ENCODE measurements at regions not wholly inside any gene's neighbourhood (a gene's known extent, or its start where the extent isn't known, plus 50 kb on each side); places are given as distances from the start of the nearest gene placed in this dataset.

- DNase-seq (ENCODE audit: low read depth) = no peak
Measured at GRCh38 chr9:134487066-134487710, 154.4 kb upstream of the COL5A1 start.

DNA sequence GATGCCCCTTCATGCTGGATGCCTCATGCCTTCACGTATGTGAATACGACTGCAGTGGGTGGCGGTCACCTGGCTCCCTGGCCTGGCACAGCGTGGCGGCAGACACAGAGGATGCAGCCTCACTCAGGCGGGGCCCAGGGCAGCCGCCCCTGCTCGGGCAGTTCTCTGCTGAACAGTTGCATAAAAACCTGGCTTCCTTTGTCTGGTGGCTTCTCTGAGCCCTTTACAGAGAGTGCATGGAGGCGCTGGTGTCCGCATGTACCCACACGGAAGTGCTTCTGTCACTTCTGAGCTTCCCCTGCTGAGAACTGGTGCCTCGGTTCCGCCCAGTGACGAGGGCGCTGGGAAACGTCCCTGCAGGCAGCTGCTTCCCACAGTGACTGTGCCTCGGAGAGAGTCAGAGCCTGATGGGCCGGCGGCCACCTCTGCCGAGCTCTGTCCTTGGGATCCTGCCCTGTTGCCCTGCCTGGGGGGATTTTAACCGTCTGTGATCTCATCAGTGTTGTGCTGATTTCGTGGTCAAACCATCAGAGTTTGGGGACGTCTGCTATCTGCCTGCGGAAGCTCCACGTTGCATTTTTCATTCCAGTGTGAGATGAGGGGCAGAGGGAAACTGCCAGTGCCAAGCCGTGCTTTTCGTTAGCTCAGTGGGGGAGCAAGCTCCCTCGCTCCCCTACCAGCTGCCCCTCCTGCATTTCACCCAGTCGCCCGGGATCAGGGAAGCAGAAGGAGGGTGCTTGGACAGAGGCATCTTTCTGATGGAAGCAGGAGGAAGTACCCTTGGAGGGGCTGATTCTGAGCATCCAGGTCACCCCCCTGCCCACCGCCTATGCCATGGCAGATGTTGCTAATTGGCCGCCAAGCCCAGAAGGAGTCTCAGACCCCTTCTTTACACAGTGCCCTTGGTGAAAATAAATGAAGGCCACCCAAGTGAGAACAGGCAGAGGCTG is 153.0 kb upstream of the COL5A1 start:
- no peak for DNase-seq (ENCODE audit: low read depth)

- DNase-seq (ENCODE audit: low read depth) = no peak
Measured at GRCh38 chr9:134489621-134490408, 151.8 kb upstream of the COL5A1 start.

- no peak for DNase-seq (ENCODE audit: low read depth)
Measured at GRCh38 chr9:134490446-134490845, 151.2 kb upstream of the COL5A1 start.

DNA sequence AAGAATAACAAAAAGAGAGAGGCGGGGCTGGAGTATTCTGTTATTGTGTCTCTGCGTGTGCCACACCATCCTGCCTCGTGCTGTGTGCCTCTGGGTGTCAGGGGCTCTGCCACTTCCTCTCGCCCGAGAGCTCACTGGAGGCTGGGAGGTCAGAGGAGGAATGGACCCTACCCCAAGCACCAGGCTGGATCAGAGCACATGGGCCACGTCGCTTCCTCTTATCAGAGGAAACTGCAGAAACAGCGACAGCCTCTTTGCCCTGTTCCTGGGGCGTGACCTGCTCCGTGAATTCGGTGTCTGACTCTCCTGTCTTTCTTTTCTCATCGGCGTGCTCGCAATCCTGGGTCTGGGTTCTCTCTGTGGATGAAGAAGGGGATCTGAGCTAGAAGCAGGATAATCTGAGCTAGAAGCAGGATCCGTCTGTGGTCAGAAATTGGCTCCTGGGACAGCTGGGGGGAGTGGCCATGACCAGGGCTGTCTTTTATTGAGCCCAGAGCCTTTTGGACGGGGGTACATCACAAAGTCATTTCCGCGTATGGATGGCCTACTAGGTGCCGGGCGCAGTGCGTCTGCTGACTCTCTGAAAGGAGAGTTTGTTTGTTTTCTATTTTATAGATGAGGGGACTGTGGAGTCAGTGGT is 150.3 kb upstream of the COL5A1 start:
- DNase-seq (ENCODE audit: low read depth) = no peak

- DNase-seq (ENCODE audit: low read depth) = no peak
Measured at GRCh38 chr9:134491856-134492255, 149.7 kb upstream of the COL5A1 start.

DNA sequence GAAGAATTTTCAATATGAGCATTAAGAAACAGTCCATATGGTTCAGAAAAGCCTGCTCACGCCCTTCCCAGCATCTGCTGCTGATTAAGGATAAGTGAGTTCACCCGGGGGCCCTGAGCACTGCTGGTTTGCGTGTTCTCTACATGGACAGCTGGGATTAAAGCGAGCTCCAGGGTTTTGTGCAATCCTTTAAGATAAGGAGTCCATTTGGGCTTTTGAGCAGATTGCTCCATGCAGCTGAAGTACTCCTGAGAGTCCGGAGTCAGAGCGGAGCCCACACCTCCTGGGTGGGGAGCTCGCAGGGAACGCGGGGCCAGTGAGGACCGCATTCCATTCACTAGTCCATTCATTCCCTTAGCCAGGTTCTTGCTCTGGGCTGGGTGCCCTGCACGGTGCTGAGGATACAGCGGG is 149.3 kb upstream of the COL5A1 start:
- DNase-seq (ENCODE audit: low read depth) = no peak

DNA sequence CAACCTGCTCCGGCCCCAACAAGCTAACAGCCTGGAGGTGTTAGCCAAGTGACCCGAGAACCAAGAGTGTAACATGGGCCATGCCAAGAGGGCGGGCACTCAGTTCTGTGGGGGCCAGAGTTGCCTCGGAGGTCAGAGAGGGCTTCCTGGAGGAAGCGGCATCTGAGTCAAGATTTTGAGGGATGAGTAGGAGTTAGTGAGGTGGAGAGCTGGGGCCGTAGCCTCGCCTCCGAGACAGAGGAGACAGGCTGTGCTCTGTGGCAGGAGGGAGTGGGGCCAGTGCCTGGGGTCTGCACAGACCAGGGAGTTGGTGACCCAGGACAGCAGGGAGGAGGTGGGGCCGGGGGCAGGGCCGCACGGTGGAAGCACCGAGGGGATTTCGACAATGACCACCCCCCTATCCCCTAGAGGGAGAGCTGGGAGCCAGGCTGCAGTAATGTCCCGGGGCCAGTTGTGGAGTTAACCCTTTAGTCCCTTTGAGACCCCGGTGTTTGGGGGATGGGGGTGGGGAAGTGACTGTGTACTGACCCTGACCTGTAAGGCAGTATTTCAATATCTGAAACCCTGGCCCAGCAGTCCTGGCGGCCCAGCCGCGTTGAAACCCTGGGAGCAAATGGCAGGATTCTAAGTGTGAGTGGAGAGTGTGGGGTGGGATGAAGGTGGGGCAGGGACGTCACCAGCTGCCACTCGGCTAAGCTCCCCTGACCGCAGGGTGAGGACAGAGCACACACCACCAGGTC is 148.7 kb upstream of the COL5A1 start:
- DNase-seq (ENCODE audit: low read depth) = no peak

- DNase-seq (ENCODE audit: low read depth) = no peak
Measured at GRCh38 chr9:134493461-134494272, 147.9 kb upstream of the COL5A1 start.

DNA sequence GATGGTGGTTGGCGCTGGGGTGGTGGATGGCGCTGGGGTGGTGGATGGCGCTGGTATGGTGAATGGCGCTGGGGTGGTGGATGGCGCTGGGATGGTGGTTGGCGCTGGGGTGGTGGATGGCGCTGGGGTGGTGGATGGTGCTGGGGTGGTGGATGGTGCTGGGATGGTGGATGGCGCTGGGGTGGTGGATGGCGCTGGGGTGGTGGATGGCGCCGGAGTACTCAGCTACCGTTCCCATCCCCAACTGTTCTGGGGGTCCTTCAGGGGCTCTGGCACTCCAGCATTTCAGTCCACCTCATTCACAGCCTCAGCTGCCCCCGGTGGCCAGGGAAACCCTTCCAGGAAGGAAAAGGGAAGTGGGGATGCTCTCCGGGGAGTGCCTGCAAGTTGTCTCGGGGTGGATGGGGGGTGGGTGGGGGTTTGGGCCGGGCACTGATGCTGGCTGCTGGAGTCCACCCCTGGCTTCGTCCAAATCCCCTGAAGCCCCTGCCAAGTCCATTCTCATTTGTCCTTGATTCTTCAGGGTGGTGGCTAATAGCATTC is 147.3 kb upstream of the COL5A1 start:
- no peak for DNase-seq (ENCODE audit: low read depth)

GRCh38 chr9:134494905-134495304 is 146.7 kb upstream of the COL5A1 start:
- DNase-seq (ENCODE audit: low read depth) = no peak

DNA sequence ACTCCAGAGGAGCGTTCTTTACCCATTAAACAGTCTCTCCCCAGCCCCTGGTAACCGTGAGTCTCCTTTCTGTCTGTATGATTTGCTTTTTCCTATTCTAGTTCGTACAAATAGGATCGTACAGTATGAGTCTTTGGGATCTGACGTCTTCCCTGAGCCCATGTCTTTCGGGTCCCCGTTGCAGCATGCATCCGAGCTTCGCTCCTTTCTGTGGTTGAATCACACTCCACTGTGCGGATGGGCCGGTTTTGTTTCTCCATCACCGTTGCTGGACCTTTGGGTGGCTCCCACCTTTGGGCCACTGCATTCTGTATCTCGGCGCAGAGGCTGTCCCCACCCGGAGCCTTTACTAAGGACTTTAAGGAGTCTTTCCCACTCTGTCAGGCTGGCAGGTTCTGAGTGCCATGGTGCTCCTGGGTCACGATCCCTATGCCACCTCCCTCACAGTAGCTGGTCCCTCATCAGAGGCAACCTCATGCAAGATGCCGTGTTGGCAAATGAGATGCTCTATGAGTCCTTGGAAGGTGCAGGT is 145.7 kb upstream of the COL5A1 start:
- no peak for DNase-seq (ENCODE audit: low read depth)

GRCh38 chr9:134496413-134497282 is 145.0 kb upstream of the COL5A1 start:
- no peak for DNase-seq (ENCODE audit: low read depth)

DNA sequence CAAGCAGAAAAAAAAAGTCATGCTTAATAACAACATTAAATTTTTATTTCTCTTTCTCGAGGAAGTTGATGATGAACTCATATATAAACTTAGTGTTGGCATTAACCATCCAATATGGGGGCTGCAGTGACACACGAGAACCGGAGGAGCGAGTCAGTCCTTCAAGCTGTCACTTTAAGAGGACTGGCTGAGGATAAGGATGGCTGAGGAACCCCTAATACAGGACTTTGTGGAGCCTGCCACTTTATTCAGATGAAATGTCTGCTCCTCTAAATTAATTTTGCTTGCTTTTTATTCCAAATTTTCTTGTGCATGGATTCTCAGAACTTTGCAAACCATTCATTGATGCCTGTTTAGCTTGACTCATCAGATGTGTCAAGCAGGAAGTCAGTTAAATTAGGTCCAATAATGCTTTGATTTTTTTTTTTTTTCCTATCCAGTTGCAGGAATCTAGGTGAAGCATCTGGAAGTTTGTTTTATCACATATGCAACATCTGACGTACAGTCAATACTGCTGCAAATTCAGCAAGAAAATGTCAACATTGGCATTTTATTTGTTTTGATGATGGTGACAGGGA is 144.2 kb upstream of the COL5A1 start:
- no peak for DNase-seq (ENCODE audit: low read depth)

- DNase-seq (ENCODE audit: low read depth) = no peak
Measured at GRCh38 chr9:134498814-134499166, 142.8 kb upstream of the COL5A1 start.

DNA sequence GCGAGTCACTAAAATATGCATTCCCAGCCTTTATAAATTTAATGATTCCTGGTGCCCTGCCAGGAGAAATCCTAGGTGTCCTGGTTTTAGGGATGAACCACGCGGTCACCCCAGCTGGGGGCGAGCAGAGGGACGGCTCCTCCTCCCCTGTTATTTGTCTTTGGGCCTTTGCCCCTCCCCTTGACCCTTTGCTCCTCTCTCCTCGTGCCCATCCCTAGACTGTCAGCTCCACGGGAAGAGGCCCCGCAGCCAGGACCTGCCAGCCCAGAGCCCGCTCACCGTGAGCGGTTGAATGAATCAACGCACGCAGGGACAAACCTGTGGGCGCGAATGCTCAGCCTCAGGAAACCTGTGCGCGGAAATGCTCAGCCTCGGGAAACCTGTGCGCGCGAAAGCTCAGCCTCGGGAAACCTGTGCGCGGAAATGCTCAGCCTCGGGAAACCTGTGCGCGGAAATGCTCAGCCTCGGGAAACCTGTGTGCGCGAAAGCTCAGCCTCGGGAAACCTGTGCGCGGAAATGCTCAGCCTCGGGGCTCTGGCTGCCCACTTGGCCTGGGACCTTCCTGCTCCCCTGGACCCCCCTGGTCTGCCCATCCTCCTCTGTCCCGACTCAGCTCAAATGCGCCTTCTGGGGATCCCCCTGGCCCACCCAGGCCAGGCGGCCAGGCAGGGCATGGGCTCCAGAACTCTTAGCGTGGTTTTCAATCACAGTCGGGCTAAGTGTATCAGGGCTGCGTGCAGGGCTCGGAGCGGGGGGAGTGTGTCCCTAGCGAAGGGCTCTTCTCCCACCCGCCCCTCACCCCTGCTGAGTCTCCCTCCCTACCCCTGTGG is 140.5 kb upstream of the COL5A1 start:
- DNase-seq (ENCODE audit: low read depth) = no peak

- no peak for DNase-seq (ENCODE audit: low read depth)
Measured at GRCh38 chr9:134501761-134502265, 139.8 kb upstream of the COL5A1 start.
